Activated CD4-positive, alpha-beta memory T cell treated with anti-CD3 and anti-CD28 coated beads, Interleukin-2, amount 10 ng/mL, durations not matched to agents 7 days and 5 days (primary cell): ENCODE measurements at regions not wholly inside any gene's neighbourhood (a gene's known extent, or its start where the extent isn't known, plus 50 kb on each side); places are given as distances from the start of the nearest gene placed in this dataset.

Source experiments
- CTCF ChIA-PET: fragments of 350-600 bp; sonication (Branson Sonifier 250); formaldehyde crosslinking; loops from one replicate; lab custom pipeline; 2021; ENCODE audit warnings: antibody characterized with exemption, inconsistent platforms; lab: Charles Lee
- POLR2A ChIA-PET: fragments of 350-600 bp; sonication (Branson Sonifier 250); formaldehyde crosslinking; loops from one replicate; lab custom pipeline; 2021; ENCODE audit warnings: antibody characterized with exemption; lab: Charles Lee
- DNase-seq: peaks from one replicate; pipeline ENCODE4 v3.0.0-alpha.2; 2020
- H3K27ac Mint-ChIP-seq: one replicate; pipeline ENCODE4 v1.8.0; 2021; ENCODE audit warnings: mild to moderate bottlenecking, mixed read lengths
- H3K27me3 Mint-ChIP-seq: one replicate; pipeline ENCODE4 v1.8.0; 2021; ENCODE audit warnings: mixed read lengths
- H3K36me3 Mint-ChIP-seq: one replicate; pipeline ENCODE4 v1.8.0; 2021; ENCODE audit warnings: low read depth, mixed read lengths
- H3K4me1 Mint-ChIP-seq: one replicate; pipeline ENCODE4 v1.8.0; 2021; ENCODE audit warnings: mixed read lengths
- H3K4me3 Mint-ChIP-seq: one replicate; pipeline ENCODE4 v1.8.0; 2021; ENCODE audit warnings: mild to moderate bottlenecking, mixed read lengths
- H3K9me3 Mint-ChIP-seq: one replicate; pipeline ENCODE4 v1.8.0; 2021; ENCODE audit warnings: mixed read lengths

- Mint-ChIP-seq H3K36me3 (no peaks in the 10 kb centered on the region), H3K27ac (no peak overlapping the region)
- DNase-seq: no peak
Observed at GRCh38 chr7:131909151-131909768, 352.8 kb upstream of the PODXL start.

DNA sequence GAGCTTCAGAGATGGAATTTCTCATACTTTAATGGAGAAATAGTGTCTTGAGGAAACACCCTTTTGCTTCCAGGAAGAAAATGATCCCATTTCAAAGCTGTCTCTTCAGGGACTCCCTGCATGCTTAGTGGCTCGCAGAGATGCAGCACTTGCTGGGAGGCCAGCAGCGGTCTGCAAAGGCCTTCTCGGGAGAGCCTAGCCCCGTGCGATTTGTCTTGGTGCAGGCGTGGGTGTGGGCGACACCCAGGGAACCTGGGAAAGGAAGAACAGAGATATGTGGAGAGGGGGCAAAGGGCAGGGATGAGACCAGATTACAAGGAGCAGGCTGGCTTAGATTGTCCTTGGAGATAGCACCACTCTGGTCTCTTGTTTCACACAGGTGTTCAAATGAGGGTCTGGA, 352.3 kb upstream of the PODXL start:
- no peaks in the 10 kb centered on the region for H3K4me1 Mint-ChIP-seq
- no peak for DNase-seq
- peaks cover 3% of the 10 kb centered on the region for H3K9me3 Mint-ChIP-seq
- POLR2A ChIA-PET: no interaction called here
- CTCF ChIA-PET: interaction anchor here (1.0 kb wide), 1 partner anchor 36 kb away, joined by 3 read pairs; no protein-coding TSS in a partner anchor
- H3K27ac Mint-ChIP-seq: no peak overlapping the region
- no peak overlapping the region for H3K4me3 Mint-ChIP-seq
- H3K27me3 Mint-ChIP-seq: peaks cover 17% of the 10 kb centered on the region
- H3K36me3 Mint-ChIP-seq: no peaks in the 10 kb centered on the region

More at GRCh38 chr7:131909151-131909768, 352.8 kb upstream of the PODXL start:
- H3K27me3 Mint-ChIP-seq: peaks cover 17% of the 10 kb centered on the region
- no peaks in the 10 kb centered on the region for H3K4me1 Mint-ChIP-seq
- H3K9me3 Mint-ChIP-seq: peaks cover 3% of the 10 kb centered on the region
- H3K4me3 Mint-ChIP-seq: no peak overlapping the region
- ChIA-PET CTCF (interaction anchor here (1.0 kb wide), 1 partner anchor 36 kb away, joined by 3 read pairs; no protein-coding TSS in a partner anchor), POLR2A (no interaction called here)

- H3K36me3 Mint-ChIP-seq: no peaks in the 10 kb centered on the region
- no peak overlapping the region for H3K27ac Mint-ChIP-seq
- peaks cover 17% of the 10 kb centered on the region for H3K27me3 Mint-ChIP-seq
- ChIA-PET POLR2A (no interaction called here), CTCF (no interaction called here)
- H3K4me1 Mint-ChIP-seq: no peaks in the 10 kb centered on the region
- DNase-seq: no peak
- no peak overlapping the region for H3K4me3 Mint-ChIP-seq
- peaks cover 3% of the 10 kb centered on the region for H3K9me3 Mint-ChIP-seq
Observed at GRCh38 chr7:131905471-131905973, 349.1 kb upstream of the PODXL start.

GRCh38 chr7:131904760-131905327, 348.4 kb upstream of the PODXL start:
- no peak for DNase-seq
- Mint-ChIP-seq H3K4me3 (no peak overlapping the region), H3K9me3 (peaks cover 3% of the 10 kb centered on the region), H3K36me3 (no peaks in the 10 kb centered on the region), H3K27me3 (peaks cover 11% of the 10 kb centered on the region), H3K4me1 (no peaks in the 10 kb centered on the region), H3K27ac (no peak overlapping the region)
- ChIA-PET CTCF (no interaction called here), POLR2A (no interaction called here)

GRCh38 chr7:131903315-131903714, 346.9 kb upstream of the PODXL start:
- Mint-ChIP-seq H3K9me3 (peaks cover 3% of the 10 kb centered on the region), H3K4me1 (peaks cover 3% of the 10 kb centered on the region)
- CTCF ChIA-PET: no interaction called here

GRCh38 chr7:131900785-131901287, 344.4 kb upstream of the PODXL start:
- Mint-ChIP-seq H3K27ac (no peak overlapping the region), H3K4me3 (no peak overlapping the region), H3K4me1 (peaks cover 3% of the 10 kb centered on the region), H3K9me3 (no peaks in the 10 kb centered on the region), H3K36me3 (no peaks in the 10 kb centered on the region), H3K27me3 (no peaks in the 10 kb centered on the region)
- ChIA-PET POLR2A (no interaction called here), CTCF (no interaction called here)
- DNase-seq: no peak

More at GRCh38 chr7:131903315-131903714, 346.9 kb upstream of the PODXL start:
- H3K27me3 Mint-ChIP-seq: peaks cover 4% of the 10 kb centered on the region
- DNase-seq: no peak
- H3K36me3 Mint-ChIP-seq: no peaks in the 10 kb centered on the region
- POLR2A ChIA-PET: no interaction called here
- H3K4me3 Mint-ChIP-seq: no peak overlapping the region
- no peak overlapping the region for H3K27ac Mint-ChIP-seq

DNA sequence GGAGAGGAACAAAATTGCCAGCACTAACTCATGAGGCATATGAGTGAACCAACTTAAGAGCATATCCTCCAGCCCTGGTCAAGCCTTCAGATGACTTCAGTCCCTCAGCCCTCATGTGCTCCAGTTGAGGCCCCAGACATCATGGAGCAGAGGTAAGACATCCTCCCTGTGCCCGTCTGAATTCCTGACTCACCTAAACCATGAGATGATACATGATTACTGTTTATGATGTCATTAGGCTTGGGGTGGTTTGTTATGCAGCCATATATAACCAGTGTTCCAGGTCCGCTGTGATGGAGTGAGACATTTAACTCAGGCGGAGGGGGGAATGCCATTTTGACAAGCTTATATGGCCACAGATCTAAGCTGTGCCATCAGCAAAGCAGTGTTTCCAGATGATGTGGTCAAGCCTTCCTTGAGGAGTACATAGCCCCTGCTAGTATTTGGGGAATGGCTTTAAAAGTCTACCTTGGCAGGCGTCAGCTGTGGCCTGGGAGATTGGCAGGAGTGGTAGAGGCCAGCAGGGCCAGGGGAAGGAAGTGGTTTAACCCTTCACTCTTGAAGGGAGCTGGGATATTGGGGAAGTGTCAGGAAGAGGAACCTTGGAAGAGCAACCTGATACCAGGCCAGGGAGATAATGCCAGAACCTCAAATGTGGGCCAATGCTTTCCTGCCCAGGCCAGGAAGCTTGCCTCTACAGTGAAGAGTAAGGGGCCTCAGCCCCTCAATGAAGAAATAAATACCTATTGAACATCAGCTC, 343.0 kb upstream of the PODXL start:
- ChIA-PET CTCF (no interaction called here), POLR2A (no interaction called here)
- no peak for DNase-seq
- no peak overlapping the region for H3K4me3 Mint-ChIP-seq
- H3K9me3 Mint-ChIP-seq: no peaks in the 10 kb centered on the region
- no peaks in the 10 kb centered on the region for H3K27me3 Mint-ChIP-seq
- H3K4me1 Mint-ChIP-seq: peaks cover 3% of the 10 kb centered on the region
- no peaks in the 10 kb centered on the region for H3K36me3 Mint-ChIP-seq
- H3K27ac Mint-ChIP-seq: no peak overlapping the region

- Mint-ChIP-seq H3K36me3 (no peaks in the 10 kb centered on the region), H3K27ac (no peak overlapping the region), H3K9me3 (no peaks in the 10 kb centered on the region), H3K4me1 (peaks cover 3% of the 10 kb centered on the region), H3K4me3 (no peak overlapping the region), H3K27me3 (no peaks in the 10 kb centered on the region)
- CTCF ChIA-PET: no interaction called here
- POLR2A ChIA-PET: no interaction called here
- no peak for DNase-seq
Observed at GRCh38 chr7:131898418-131898817, 342.0 kb upstream of the PODXL start.

- ChIA-PET POLR2A (no interaction called here), CTCF (no interaction called here)
- Mint-ChIP-seq H3K27me3 (no peaks in the 10 kb centered on the region), H3K4me3 (no peak overlapping the region), H3K36me3 (no peaks in the 10 kb centered on the region), H3K4me1 (peaks cover 3% of the 10 kb centered on the region), H3K9me3 (no peaks in the 10 kb centered on the region), H3K27ac (no peak overlapping the region)
- no peak for DNase-seq
Observed at GRCh38 chr7:131897790-131898165, 341.4 kb upstream of the PODXL start.

- H3K9me3 Mint-ChIP-seq: no peaks in the 10 kb centered on the region
- no peak overlapping the region for H3K4me3 Mint-ChIP-seq
- peaks cover 3% of the 10 kb centered on the region for H3K4me1 Mint-ChIP-seq
- ChIA-PET POLR2A (no interaction called here), CTCF (interaction anchor here (0.6 kb wide), 1 partner anchor 205 kb away, joined by 5 read pairs; no protein-coding TSS in a partner anchor)
- no peaks in the 10 kb centered on the region for H3K27me3 Mint-ChIP-seq
- DNase-seq: no peak
- no peak overlapping the region for H3K27ac Mint-ChIP-seq
- no peaks in the 10 kb centered on the region for H3K36me3 Mint-ChIP-seq
Observed at GRCh38 chr7:131897016-131897789, 340.8 kb upstream of the PODXL start.

- POLR2A ChIA-PET: no interaction called here
- H3K36me3 Mint-ChIP-seq: no peaks in the 10 kb centered on the region
- no peak for DNase-seq
- no peaks in the 10 kb centered on the region for H3K27me3 Mint-ChIP-seq
- no peak overlapping the region for H3K27ac Mint-ChIP-seq
- CTCF ChIA-PET: interaction anchor here (0.6 kb wide), 1 partner anchor 204 kb away, joined by 5 read pairs; no protein-coding TSS in a partner anchor
- peaks cover 3% of the 10 kb centered on the region for H3K4me1 Mint-ChIP-seq
- H3K9me3 Mint-ChIP-seq: no peaks in the 10 kb centered on the region
- no peak overlapping the region for H3K4me3 Mint-ChIP-seq
Observed at GRCh38 chr7:131896165-131896863, 339.9 kb upstream of the PODXL start.

DNA sequence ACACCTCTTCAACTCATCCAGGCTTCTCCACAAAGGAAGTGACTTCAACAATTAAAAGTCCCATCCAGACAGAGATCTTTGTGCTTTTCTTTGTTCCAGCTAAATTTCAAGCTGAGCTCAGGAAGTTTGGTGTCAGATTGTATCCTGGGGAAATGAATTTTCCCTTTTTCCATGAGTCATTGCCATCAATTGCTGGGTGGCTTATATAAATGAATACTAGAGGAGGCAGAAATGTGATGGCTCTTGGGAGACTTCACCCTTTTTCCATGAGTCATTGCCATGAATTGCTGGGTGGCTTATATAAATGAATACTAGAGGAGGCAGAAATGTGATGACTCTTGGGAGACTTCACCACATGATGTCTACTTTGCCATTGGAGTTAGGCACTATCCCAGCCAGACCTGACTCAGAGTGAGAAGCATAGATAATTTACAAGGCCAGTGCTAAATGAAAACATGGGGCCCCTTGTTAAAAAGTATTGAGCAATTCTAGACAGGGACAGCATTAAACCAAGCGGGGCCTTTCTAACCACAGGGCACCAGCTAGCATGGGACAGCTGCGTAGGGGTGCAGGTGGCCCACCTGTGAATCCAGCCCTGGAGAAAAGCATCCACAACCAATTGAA, 339.2 kb upstream of the PODXL start:
- no peaks in the 10 kb centered on the region for H3K27me3 Mint-ChIP-seq
- peaks cover 3% of the 10 kb centered on the region for H3K4me1 Mint-ChIP-seq
- ChIA-PET CTCF (no interaction called here), POLR2A (no interaction called here)
- no peak overlapping the region for H3K27ac Mint-ChIP-seq
- DNase-seq: no peak
- H3K4me3 Mint-ChIP-seq: no peak overlapping the region
- H3K36me3 Mint-ChIP-seq: no peaks in the 10 kb centered on the region
- H3K9me3 Mint-ChIP-seq: no peaks in the 10 kb centered on the region
